GM23338 (cell line): ENCODE measurements at regions not wholly inside any gene's neighbourhood (a gene's known extent, or its start where the extent isn't known, plus 50 kb on each side); places are given as distances from the start of the nearest gene placed in this dataset.

Experiments used
- ATAC-seq: fragments of 200-7000 bp; cut with Tn5 transposase; 3 replicates; pipeline ENCODE4 v1.9.1; 2020
- DNase-seq: peaks from one replicate; pipeline ENCODE4 v3.0.0-alpha.2; 2015; ENCODE audit warnings: low spot score
- H2AFZ ChIP-seq: fragments of 200-600 bp; sonication (generic); 2 replicates; pipeline ENCODE4 v1.8.0; 2016; ENCODE audit warnings: antibody characterized with exemption, mild to moderate bottlenecking, moderate library complexity
- H3F3A ChIP-seq: fragments of 200-600 bp; sonication (generic); replicated peaks from 2 replicates; pipeline ENCODE4 v1.8.0; 2017; ENCODE audit warnings: antibody characterized with exemption, mixed run types, low read depth
- H3K27ac ChIP-seq: fragments of 200-600 bp; sonication (generic); 2 replicates; pipeline ENCODE4 v1.6.1; 2016; ENCODE audit warnings: low read depth
- H3K27me3 ChIP-seq: fragments of 200-600 bp; sonication (generic); 2 replicates; pipeline ENCODE4 v1.8.0; 2016; ENCODE audit warnings: mild to moderate bottlenecking, mixed run types, moderate library complexity; ENCODE audit not compliant: insufficient read depth
- H3K36me3 ChIP-seq: fragments of 200-600 bp; sonication (generic); 2 replicates; pipeline ENCODE4 v1.8.0; 2016; ENCODE audit warnings: mild to moderate bottlenecking; ENCODE audit not compliant: insufficient read depth
- H3K4me1 ChIP-seq: fragments of 200-600 bp; sonication (generic); 2 replicates; pipeline ENCODE4 v1.8.0; 2016; ENCODE audit warnings: mild to moderate bottlenecking, moderate library complexity; ENCODE audit not compliant: insufficient read depth
- H3K4me2 ChIP-seq: fragments of 200-600 bp; sonication (generic); 2 replicates; pipeline ENCODE4 v1.7.1; 2017; ENCODE audit warnings: mixed run types
- H3K4me3 ChIP-seq: fragments of 200-600 bp; sonication (generic); 2 replicates; pipeline ENCODE4 v1.6.1; 2016; ENCODE audit warnings: mixed run types
- H3K79me2 ChIP-seq: fragments of 200-600 bp; sonication (generic); replicated peaks from 2 replicates; pipeline ENCODE4 v1.8.0; 2017; ENCODE audit warnings: mild to moderate bottlenecking; ENCODE audit not compliant: insufficient read depth
- H3K9me2 ChIP-seq: fragments of 200-600 bp; sonication (generic); 2 replicates; pipeline ENCODE4 v1.8.0; 2017; ENCODE audit not compliant: insufficient read depth
- H4K20me1 ChIP-seq: fragments of 200-600 bp; sonication (generic); replicated peaks from 2 replicates; pipeline ENCODE4 v1.8.0; 2017; ENCODE audit warnings: mild to moderate bottlenecking; ENCODE audit not compliant: insufficient read depth
- H3K27ac Mint-ChIP-seq: 2 replicates; pipeline ENCODE4 v1.8.0; 2020; ENCODE audit warnings: inconsistent platforms, mild to moderate bottlenecking, moderate library complexity, mixed read lengths
- H3K27me3 Mint-ChIP-seq: 3 replicates; pipeline ENCODE4 v1.8.0; 2022; ENCODE audit warnings: low read depth, mild to moderate bottlenecking, moderate library complexity, mixed read lengths, inconsistent platforms; ENCODE audit not compliant: insufficient read depth, poor library complexity
- H3K36me3 Mint-ChIP-seq: 3 replicates; pipeline ENCODE4 v1.8.0; 2021; ENCODE audit warnings: low read depth, mild to moderate bottlenecking, inconsistent platforms, moderate library complexity, mixed read lengths
- H3K4me1 Mint-ChIP-seq: 3 replicates; pipeline ENCODE4 v1.8.0; 2020; ENCODE audit warnings: mild to moderate bottlenecking, inconsistent platforms, mixed read lengths
- H3K4me3 Mint-ChIP-seq: 3 replicates; pipeline ENCODE4 v1.8.0; 2021; ENCODE audit warnings: moderate library complexity, mild to moderate bottlenecking, inconsistent platforms, mixed read lengths
- H3K9me3 Mint-ChIP-seq: 3 replicates; pipeline ENCODE4 v1.8.0; 2020; ENCODE audit warnings: moderate library complexity, mild to moderate bottlenecking, inconsistent platforms, mixed read lengths
- CREB1 ChIP-seq: fragments of 250-450 bp; sonication (Bioruptor Pico); IDR thresholded peaks from 2 replicates; pipeline ENCODE4 v1.5.0; 2020; ENCODE audit warnings: low read depth, mild to moderate bottlenecking, moderate library complexity
- EZH2 ChIP-seq: fragments of 200-600 bp; sonication (generic); IDR thresholded peaks from one replicate; pipeline ENCODE4 v1.8.0; 2017; ENCODE audit warnings: antibody characterized with exemption, mild to moderate bottlenecking, low read depth; ENCODE audit not compliant: unreplicated experiment
- EZH2phosphoT487 ChIP-seq: fragments of 200-600 bp; sonication (generic); IDR thresholded peaks from one replicate; pipeline ENCODE4 v1.8.1; 2018; ENCODE audit warnings: antibody characterized with exemption; ENCODE audit not compliant: unreplicated experiment
- JUNB ChIP-seq: IDR thresholded peaks from one replicate; pipeline ENCODE4 v1.6.1; 2016; ENCODE audit warnings: antibody characterized with exemption; ENCODE audit not compliant: unreplicated experiment
- NANOG ChIP-seq: IDR thresholded peaks from 2 replicates; pipeline ENCODE4 v1.6.1; 2016; ENCODE audit warnings: antibody characterized with exemption, borderline replicate concordance
- POLR2AphosphoS5 ChIP-seq: IDR thresholded peaks from 2 replicates; pipeline ENCODE4 v1.6.1; 2016; ENCODE audit warnings: antibody characterized with exemption, low read depth
- STAT1 ChIP-seq: IDR thresholded peaks from one replicate; pipeline ENCODE4 v1.6.1; 2016; ENCODE audit warnings: antibody characterized with exemption; ENCODE audit not compliant: unreplicated experiment
- ZNF114 ChIP-seq: fragments of 250-450 bp; sonication (Bioruptor Pico); IDR thresholded peaks from 2 replicates; pipeline ENCODE4 v1.5.0; 2020; ENCODE audit warnings: mild to moderate bottlenecking, moderate library complexity
- TF ChIP-seq, protein P1 (sequence below), 2 experiments: fragments of 200-600 bp in 1 of 2; sonication (generic) in 1 of 2; conservative IDR thresholded peaks; 2 replicates each; pipeline versions ENCODE4 v1.5.1 to v1.6.1; 2016 to 2017; ENCODE audit warnings: antibody characterized with exemption in 2 of 2, low read depth in 2 of 2, mild to moderate bottlenecking in 2 of 2, moderate library complexity in 1 of 2
- TF ChIP-seq, protein P2 (sequence below): IDR thresholded peaks from 2 replicates; pipeline ENCODE4 v1.6.1; 2016; ENCODE audit warnings: antibody characterized with exemption
- TF ChIP-seq, protein P3 (sequence below): fragments of 250-450 bp; sonication (Bioruptor Pico); IDR thresholded peaks from 2 replicates; pipeline ENCODE4 v1.5.0; 2020; ENCODE audit warnings: mild to moderate bottlenecking, moderate library complexity
- TF ChIP-seq, protein P4 (sequence below): IDR thresholded peaks from one replicate; pipeline ENCODE4 v1.6.1; 2018; ENCODE audit warnings: antibody characterized with exemption; ENCODE audit not compliant: unreplicated experiment

DNA sequence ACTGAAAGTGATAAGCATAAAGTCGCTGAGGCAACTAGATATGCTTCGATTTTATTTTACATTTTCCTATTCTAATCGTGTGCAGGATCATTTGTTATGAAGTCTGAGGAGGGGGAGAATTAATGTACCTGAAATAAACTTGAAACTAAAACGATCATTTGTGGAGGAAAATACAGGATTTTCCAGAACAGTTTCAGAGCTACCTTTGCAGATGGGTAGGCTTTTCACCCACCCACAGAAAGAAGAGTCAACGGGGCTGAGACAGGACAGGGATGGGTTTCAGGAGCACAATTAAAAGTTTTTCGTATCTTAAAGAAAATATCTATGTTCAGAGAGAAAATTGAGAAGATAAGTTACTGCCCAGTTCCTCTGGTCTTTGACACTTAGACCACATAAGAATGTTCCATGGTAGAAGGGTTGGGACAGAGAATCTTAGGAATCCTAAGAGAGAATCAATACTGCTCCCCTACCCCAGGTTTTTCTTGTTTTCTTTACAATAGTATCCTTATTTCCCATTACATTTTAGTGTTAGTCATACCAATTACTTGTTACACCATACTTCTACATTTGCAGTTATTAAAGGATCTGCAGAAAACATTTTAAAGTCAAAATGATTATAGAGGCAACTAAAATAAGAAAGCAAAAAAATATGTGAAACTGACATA lies 211.4 kb downstream of the DEPDC1B start:
- Mint-ChIP-seq H3K36me3 (no peaks in the 10 kb centered on the region), H3K27ac (no peak overlapping the region), H3K9me3 (no peaks in the 10 kb centered on the region), H3K4me1 (peaks cover 2% of the 10 kb centered on the region; the same call in 1 of the 3 replicates), H3K4me3 (no peak overlapping the region), H3K27me3 (no peaks in the 10 kb centered on the region)
- Histone ChIP-seq H3F3A (no peaks in the 10 kb centered on the region), H3K4me2 (no peak overlapping the region), H4K20me1 (no peaks in the 10 kb centered on the region), H3K79me2 (no peaks in the 10 kb centered on the region), H2AFZ (no peak overlapping the region), H3K4me1 (peaks cover under 1% of the 10 kb centered on the region; the same call in 1 of the 2 replicates), H3K9me2 (no peaks in the 10 kb centered on the region), H3K27me3 (no peaks in the 10 kb centered on the region), H3K4me3 (no peak overlapping the region), H3K36me3 (no peaks in the 10 kb centered on the region), H3K27ac (no peak overlapping the region)
- no peak for ATAC-seq
- no peak for DNase-seq
- TF ChIP-seq, protein P1, sequence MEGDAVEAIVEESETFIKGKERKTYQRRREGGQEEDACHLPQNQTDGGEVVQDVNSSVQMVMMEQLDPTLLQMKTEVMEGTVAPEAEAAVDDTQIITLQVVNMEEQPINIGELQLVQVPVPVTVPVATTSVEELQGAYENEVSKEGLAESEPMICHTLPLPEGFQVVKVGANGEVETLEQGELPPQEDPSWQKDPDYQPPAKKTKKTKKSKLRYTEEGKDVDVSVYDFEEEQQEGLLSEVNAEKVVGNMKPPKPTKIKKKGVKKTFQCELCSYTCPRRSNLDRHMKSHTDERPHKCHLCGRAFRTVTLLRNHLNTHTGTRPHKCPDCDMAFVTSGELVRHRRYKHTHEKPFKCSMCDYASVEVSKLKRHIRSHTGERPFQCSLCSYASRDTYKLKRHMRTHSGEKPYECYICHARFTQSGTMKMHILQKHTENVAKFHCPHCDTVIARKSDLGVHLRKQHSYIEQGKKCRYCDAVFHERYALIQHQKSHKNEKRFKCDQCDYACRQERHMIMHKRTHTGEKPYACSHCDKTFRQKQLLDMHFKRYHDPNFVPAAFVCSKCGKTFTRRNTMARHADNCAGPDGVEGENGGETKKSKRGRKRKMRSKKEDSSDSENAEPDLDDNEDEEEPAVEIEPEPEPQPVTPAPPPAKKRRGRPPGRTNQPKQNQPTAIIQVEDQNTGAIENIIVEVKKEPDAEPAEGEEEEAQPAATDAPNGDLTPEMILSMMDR (conservative IDR thresholded peaks at IDR 0.05; ENCODE audit: low read depth in 2 of 2): no peak
- TF ChIP-seq, protein P2, sequence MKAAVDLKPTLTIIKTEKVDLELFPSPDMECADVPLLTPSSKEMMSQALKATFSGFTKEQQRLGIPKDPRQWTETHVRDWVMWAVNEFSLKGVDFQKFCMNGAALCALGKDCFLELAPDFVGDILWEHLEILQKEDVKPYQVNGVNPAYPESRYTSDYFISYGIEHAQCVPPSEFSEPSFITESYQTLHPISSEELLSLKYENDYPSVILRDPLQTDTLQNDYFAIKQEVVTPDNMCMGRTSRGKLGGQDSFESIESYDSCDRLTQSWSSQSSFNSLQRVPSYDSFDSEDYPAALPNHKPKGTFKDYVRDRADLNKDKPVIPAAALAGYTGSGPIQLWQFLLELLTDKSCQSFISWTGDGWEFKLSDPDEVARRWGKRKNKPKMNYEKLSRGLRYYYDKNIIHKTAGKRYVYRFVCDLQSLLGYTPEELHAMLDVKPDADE: no peak
- TF ChIP-seq JUNB: no peak
- TF ChIP-seq, protein P3, sequence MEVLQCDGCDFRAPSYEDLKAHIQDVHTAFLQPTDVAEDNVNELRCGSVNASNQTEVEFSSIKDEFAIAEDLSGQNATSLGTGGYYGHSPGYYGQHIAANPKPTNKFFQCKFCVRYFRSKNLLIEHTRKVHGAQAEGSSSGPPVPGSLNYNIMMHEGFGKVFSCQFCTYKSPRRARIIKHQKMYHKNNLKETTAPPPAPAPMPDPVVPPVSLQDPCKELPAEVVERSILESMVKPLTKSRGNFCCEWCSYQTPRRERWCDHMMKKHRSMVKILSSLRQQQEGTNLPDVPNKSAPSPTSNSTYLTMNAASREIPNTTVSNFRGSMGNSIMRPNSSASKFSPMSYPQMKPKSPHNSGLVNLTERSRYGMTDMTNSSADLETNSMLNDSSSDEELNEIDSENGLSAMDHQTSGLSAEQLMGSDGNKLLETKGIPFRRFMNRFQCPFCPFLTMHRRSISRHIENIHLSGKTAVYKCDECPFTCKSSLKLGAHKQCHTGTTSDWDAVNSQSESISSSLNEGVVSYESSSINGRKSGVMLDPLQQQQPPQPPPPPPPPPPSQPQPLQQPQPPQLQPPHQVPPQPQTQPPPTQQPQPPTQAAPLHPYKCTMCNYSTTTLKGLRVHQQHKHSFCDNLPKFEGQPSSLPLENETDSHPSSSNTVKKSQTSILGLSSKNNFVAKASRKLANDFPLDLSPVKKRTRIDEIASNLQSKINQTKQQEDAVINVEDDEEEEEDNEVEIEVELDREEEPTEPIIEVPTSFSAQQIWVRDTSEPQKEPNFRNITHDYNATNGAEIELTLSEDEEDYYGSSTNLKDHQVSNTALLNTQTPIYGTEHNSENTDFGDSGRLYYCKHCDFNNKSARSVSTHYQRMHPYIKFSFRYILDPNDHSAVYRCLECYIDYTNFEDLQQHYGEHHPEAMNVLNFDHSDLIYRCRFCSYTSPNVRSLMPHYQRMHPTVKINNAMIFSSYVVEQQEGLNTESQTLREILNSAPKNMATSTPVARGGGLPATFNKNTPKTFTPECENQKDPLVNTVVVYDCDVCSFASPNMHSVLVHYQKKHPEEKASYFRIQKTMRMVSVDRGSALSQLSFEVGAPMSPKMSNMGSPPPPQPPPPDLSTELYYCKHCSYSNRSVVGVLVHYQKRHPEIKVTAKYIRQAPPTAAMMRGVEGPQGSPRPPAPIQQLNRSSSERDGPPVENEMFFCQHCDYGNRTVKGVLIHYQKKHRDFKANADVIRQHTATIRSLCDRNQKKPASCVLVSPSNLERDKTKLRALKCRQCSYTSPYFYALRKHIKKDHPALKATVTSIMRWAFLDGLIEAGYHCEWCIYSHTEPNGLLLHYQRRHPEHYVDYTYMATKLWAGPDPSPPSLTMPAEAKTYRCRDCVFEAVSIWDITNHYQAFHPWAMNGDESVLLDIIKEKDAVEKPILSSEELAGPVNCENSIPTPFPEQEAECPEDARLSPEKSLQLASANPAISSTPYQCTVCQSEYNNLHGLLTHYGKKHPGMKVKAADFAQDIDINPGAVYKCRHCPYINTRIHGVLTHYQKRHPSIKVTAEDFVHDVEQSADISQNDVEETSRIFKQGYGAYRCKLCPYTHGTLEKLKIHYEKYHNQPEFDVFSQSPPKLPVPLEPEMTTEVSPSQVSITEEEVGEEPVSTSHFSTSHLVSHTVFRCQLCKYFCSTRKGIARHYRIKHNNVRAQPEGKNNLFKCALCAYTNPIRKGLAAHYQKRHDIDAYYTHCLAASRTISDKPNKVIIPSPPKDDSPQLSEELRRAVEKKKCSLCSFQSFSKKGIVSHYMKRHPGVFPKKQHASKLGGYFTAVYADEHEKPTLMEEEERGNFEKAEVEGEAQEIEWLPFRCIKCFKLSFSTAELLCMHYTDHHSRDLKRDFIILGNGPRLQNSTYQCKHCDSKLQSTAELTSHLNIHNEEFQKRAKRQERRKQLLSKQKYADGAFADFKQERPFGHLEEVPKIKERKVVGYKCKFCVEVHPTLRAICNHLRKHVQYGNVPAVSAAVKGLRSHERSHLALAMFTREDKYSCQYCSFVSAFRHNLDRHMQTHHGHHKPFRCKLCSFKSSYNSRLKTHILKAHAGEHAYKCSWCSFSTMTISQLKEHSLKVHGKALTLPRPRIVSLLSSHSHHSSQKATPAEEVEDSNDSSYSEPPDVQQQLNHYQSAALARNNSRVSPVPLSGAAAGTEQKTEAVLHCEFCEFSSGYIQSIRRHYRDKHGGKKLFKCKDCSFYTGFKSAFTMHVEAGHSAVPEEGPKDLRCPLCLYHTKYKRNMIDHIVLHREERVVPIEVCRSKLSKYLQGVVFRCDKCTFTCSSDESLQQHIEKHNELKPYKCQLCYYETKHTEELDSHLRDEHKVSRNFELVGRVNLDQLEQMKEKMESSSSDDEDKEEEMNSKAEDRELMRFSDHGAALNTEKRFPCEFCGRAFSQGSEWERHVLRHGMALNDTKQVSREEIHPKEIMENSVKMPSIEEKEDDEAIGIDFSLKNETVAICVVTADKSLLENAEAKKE (CRISPR knock-in tag): no peak
- TF ChIP-seq STAT1: no peak
- TF ChIP-seq CREB1 (CRISPR knock-in tag): no peak
- TF ChIP-seq POLR2AphosphoS5: no peak
- no peak for TF ChIP-seq NANOG
- TF ChIP-seq EZH2phosphoT487: no peak
- TF ChIP-seq, protein P4, sequence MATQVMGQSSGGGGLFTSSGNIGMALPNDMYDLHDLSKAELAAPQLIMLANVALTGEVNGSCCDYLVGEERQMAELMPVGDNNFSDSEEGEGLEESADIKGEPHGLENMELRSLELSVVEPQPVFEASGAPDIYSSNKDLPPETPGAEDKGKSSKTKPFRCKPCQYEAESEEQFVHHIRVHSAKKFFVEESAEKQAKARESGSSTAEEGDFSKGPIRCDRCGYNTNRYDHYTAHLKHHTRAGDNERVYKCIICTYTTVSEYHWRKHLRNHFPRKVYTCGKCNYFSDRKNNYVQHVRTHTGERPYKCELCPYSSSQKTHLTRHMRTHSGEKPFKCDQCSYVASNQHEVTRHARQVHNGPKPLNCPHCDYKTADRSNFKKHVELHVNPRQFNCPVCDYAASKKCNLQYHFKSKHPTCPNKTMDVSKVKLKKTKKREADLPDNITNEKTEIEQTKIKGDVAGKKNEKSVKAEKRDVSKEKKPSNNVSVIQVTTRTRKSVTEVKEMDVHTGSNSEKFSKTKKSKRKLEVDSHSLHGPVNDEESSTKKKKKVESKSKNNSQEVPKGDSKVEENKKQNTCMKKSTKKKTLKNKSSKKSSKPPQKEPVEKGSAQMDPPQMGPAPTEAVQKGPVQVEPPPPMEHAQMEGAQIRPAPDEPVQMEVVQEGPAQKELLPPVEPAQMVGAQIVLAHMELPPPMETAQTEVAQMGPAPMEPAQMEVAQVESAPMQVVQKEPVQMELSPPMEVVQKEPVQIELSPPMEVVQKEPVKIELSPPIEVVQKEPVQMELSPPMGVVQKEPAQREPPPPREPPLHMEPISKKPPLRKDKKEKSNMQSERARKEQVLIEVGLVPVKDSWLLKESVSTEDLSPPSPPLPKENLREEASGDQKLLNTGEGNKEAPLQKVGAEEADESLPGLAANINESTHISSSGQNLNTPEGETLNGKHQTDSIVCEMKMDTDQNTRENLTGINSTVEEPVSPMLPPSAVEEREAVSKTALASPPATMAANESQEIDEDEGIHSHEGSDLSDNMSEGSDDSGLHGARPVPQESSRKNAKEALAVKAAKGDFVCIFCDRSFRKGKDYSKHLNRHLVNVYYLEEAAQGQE: no peak
- no peak for TF ChIP-seq EZH2
- TF ChIP-seq ZNF114 (CRISPR knock-in tag): no peak
